Loucy (cell line): ENCODE measurements at regions not wholly inside any gene's neighbourhood (a gene's known extent, or its start where the extent isn't known, plus 50 kb on each side); places are given as distances from the start of the nearest gene placed in this dataset.
"Not testable (repeated sequence)": the region's sequence is repeated elsewhere in the genome, so short reads cannot be mapped to it uniquely, and the experiment has no call there.

ENCODE experiments used
- EZH2phosphoT487 ChIP-seq: fragments of 200-600 bp; IDR thresholded peaks from 2 replicates; pipeline ENCODE4 v1.6.1; 2018; ENCODE audit warnings: antibody characterized with exemption, mild to moderate bottlenecking, moderate library complexity, borderline replicate concordance
- TF ChIP-seq, protein P1 (sequence below): fragments of 200-600 bp; sonication (generic); conservative IDR thresholded peaks from 2 replicates; pipeline ENCODE4 v1.5.1; 2014; ENCODE audit warnings: mild to moderate bottlenecking, antibody characterized with exemption, low read length

- TF ChIP-seq, protein P1, sequence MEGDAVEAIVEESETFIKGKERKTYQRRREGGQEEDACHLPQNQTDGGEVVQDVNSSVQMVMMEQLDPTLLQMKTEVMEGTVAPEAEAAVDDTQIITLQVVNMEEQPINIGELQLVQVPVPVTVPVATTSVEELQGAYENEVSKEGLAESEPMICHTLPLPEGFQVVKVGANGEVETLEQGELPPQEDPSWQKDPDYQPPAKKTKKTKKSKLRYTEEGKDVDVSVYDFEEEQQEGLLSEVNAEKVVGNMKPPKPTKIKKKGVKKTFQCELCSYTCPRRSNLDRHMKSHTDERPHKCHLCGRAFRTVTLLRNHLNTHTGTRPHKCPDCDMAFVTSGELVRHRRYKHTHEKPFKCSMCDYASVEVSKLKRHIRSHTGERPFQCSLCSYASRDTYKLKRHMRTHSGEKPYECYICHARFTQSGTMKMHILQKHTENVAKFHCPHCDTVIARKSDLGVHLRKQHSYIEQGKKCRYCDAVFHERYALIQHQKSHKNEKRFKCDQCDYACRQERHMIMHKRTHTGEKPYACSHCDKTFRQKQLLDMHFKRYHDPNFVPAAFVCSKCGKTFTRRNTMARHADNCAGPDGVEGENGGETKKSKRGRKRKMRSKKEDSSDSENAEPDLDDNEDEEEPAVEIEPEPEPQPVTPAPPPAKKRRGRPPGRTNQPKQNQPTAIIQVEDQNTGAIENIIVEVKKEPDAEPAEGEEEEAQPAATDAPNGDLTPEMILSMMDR = not testable (repeated sequence)
- TF ChIP-seq EZH2phosphoT487 = not testable (repeated sequence)
Observed at GRCh38 chr15:20239186-20239585, 302.4 kb downstream of the GOLGA6L6 start.
